ENCODE measurements at regions not wholly inside any gene's neighbourhood (a gene's known extent, or its start where the extent isn't known, plus 50 kb on each side); places are given as distances from the start of the nearest gene placed in this dataset.
A peak's percentile ranks its signal among the peaks of the same experiment; 100 is the strongest.

DNA sequence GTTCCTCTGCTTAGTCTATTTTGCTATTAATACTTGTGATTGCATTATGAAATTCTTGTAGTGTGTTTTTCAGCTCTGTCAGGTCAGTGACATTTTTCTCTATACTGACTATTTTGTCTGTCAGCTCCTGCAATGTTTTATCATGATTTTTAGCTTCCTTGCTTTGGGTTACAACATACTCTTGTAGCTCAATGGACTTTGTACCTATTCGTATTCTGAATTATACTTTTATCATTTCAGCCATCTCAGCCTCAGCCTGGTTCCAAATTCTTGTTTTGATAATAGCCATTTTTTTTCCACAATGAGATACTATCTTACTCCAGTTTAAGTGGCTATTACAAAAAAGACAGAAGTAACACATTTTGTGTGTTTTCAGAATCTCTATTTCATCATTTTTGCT lies 204.2 kb upstream of the ONECUT1 start:
- Histone ChIP-seq H3K4me1 (ENCODE audit: insufficient read depth, low read length) (no peaks in the 10 kb centered on the region), H3K9me3 (ENCODE audit: control insufficient read depth in 1 of 2, low read length in 2 of 2) (no peaks in the 10 kb centered on the region), H3K27me3 (ENCODE audit: insufficient read depth, low read length) (no peaks in the 10 kb centered on the region), H3K27ac (ENCODE audit: low read depth, low read length) (no peak overlapping the region), H3K36me3 (ENCODE audit: insufficient read depth, low read length) (no peaks in the 10 kb centered on the region), H3K4me3 (ENCODE audit: low read length in 2 of 2) (no peak overlapping the region)
- intact Hi-C loops (cut with micrococcal nuclease), result no loop called here
- CTCF ChIA-PET (ENCODE audit: partially characterized antibody), result no interaction called here
- Mint-ChIP-seq H3K9me3 (peaks cover 2 to 46% (median 29%) of the 10 kb centered on the region in 8 donors), H3K4me3 (no peak overlapping the region), H3K27me3 (peaks cover 0 to 4% of the 10 kb centered on the region in 2 donors), H3K36me3 (no peaks in the 10 kb centered on the region), H3K27ac (no peak overlapping the region), H3K4me1 (no peaks in the 10 kb centered on the region)
- POLR2A ChIA-PET (ENCODE audit: partially characterized antibody), result no interaction called here
- DNase-seq, result no peak

GRCh38 chr15:52984507-52984906 lies 194.4 kb upstream of the ONECUT1 start:
- Mint-ChIP-seq H3K4me3 (no peak overlapping the region), H3K36me3 (no peaks in the 10 kb centered on the region), H3K27me3 (peaks cover 2 to 7% of the 10 kb centered on the region in 2 donors), H3K9me3 (no peaks in the 10 kb centered on the region), H3K27ac (no peak overlapping the region), H3K4me1 (peaks cover 3 to 6% (median 5%) of the 10 kb centered on the region in 4 donors)
- Histone ChIP-seq H3K4me3 (ENCODE audit: low read length in 2 of 2) (no peak overlapping the region), H3K27ac (ENCODE audit: low read depth, low read length) (no peak overlapping the region), H3K9me3 (ENCODE audit: control insufficient read depth in 1 of 2, low read length in 2 of 2) (no peaks in the 10 kb centered on the region), H3K27me3 (ENCODE audit: insufficient read depth, low read length) (no peaks in the 10 kb centered on the region), H3K4me1 (ENCODE audit: insufficient read depth, low read length) (no peaks in the 10 kb centered on the region), H3K36me3 (ENCODE audit: insufficient read depth, low read length) (no peaks in the 10 kb centered on the region)
- ChIA-PET POLR2A (ENCODE audit: partially characterized antibody) (no interaction called here), CTCF (ENCODE audit: partially characterized antibody) (no interaction called here)
- intact Hi-C loops (cut with micrococcal nuclease), result no loop called here
- DNase-seq, result no peak

- H3K36me3 Mint-ChIP-seq, result no peaks in the 10 kb centered on the region
- no peaks in the 10 kb centered on the region for H3K27me3 ChIP-seq (ENCODE audit: insufficient read depth, low read length)
- H3K4me3 ChIP-seq (ENCODE audit: low read length in 2 of 2), result no peak overlapping the region
- H3K9me3 ChIP-seq (ENCODE audit: control insufficient read depth in 1 of 2, low read length in 2 of 2), result no peaks in the 10 kb centered on the region
- no peaks in the 10 kb centered on the region for H3K9me3 Mint-ChIP-seq
- H3K27ac ChIP-seq (ENCODE audit: low read depth, low read length), result no peak overlapping the region
- H3K27ac Mint-ChIP-seq, result no peak overlapping the region
- CTCF ChIA-PET (ENCODE audit: partially characterized antibody), result no interaction called here
- intact Hi-C loops (cut with micrococcal nuclease), result no loop called here
- H3K4me1 ChIP-seq (ENCODE audit: insufficient read depth, low read length), result no peaks in the 10 kb centered on the region
- H3K36me3 ChIP-seq (ENCODE audit: insufficient read depth, low read length), result no peaks in the 10 kb centered on the region
- H3K27me3 Mint-ChIP-seq, result peaks cover 2 to 5% of the 10 kb centered on the region in 2 donors
- DNase-seq, result no peak
- POLR2A ChIA-PET (ENCODE audit: partially characterized antibody), result no interaction called here
- peak overlapping the region in 1 of 8 donors; percentile 33 for H3K4me3 Mint-ChIP-seq
- peaks cover 3 to 6% (median 5%) of the 10 kb centered on the region in 4 donors for H3K4me1 Mint-ChIP-seq
Measured at GRCh38 chr15:52980446-52980845, 190.3 kb upstream of the ONECUT1 start.

GRCh38 chr15:52976516-52977075 lies 186.5 kb upstream of the ONECUT1 start:
- peaks cover 3 to 4% of the 10 kb centered on the region in 2 donors for H3K27me3 Mint-ChIP-seq
- peaks cover 3 to 6% (median 5%) of the 10 kb centered on the region in 4 donors for H3K4me1 Mint-ChIP-seq
- no peak for DNase-seq
- no peak overlapping the region for H3K4me3 Mint-ChIP-seq
- CTCF ChIA-PET (ENCODE audit: partially characterized antibody), result no interaction called here
- H3K4me1 ChIP-seq (ENCODE audit: insufficient read depth, low read length), result no peaks in the 10 kb centered on the region
- H3K9me3 ChIP-seq (ENCODE audit: control insufficient read depth in 1 of 2, low read length in 2 of 2), result no peaks in the 10 kb centered on the region
- no peaks in the 10 kb centered on the region for H3K36me3 ChIP-seq (ENCODE audit: insufficient read depth, low read length)
- intact Hi-C loops (cut with micrococcal nuclease), result no loop called here
- H3K27ac ChIP-seq (ENCODE audit: low read depth, low read length), result no peak overlapping the region
- H3K9me3 Mint-ChIP-seq, result no peaks in the 10 kb centered on the region
- no peaks in the 10 kb centered on the region for H3K27me3 ChIP-seq (ENCODE audit: insufficient read depth, low read length)
- POLR2A ChIA-PET (ENCODE audit: partially characterized antibody), result no interaction called here
- H3K27ac Mint-ChIP-seq, result no peak overlapping the region
- no peak overlapping the region for H3K4me3 ChIP-seq (ENCODE audit: low read length in 2 of 2)
- no peaks in the 10 kb centered on the region for H3K36me3 Mint-ChIP-seq

DNA sequence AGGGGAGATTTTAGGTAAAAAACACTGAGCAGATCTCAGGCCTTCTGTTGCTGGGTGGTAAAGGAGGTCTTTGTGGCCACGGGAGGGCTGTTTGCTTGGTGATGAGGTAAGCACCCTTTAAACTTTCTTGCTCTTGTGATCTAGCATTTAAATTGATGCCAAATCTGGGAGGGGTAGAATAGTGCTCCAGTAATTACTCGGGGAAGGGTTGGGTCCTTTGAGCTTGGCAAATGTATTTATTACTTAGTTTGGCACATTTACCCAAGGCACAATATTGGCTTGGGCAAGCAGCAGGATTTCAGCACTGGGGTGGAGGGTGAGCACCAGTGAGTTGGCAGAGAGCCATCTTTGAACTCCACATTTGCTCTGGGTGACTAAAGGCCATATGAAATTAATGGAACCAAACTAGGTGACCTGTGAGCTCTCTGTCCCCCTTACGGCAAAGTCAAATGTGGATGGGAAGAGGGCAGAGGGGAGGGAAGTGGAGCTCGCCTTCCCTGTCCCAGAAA lies 185.9 kb upstream of the ONECUT1 start:
- no peaks in the 10 kb centered on the region for H3K9me3 ChIP-seq (ENCODE audit: control insufficient read depth in 1 of 2, low read length in 2 of 2)
- Mint-ChIP-seq H3K27ac (no peak overlapping the region), H3K27me3 (peaks cover 0 to 3% of the 10 kb centered on the region in 2 donors), H3K9me3 (no peaks in the 10 kb centered on the region), H3K4me1 (peaks cover 0 to 1% (median under 1%) of the 10 kb centered on the region in 4 donors), H3K36me3 (no peaks in the 10 kb centered on the region), H3K4me3 (no peak overlapping the region)
- H3K4me3 ChIP-seq (ENCODE audit: low read length in 2 of 2), result no peak overlapping the region
- H3K27me3 ChIP-seq (ENCODE audit: insufficient read depth, low read length), result no peaks in the 10 kb centered on the region
- no peaks in the 10 kb centered on the region for H3K36me3 ChIP-seq (ENCODE audit: insufficient read depth, low read length)
- ChIA-PET POLR2A (ENCODE audit: partially characterized antibody) (no interaction called here), CTCF (ENCODE audit: partially characterized antibody) (no interaction called here)
- H3K4me1 ChIP-seq (ENCODE audit: insufficient read depth, low read length), result no peaks in the 10 kb centered on the region
- DNase-seq, result no peak
- H3K27ac ChIP-seq (ENCODE audit: low read depth, low read length), result no peak overlapping the region
- intact Hi-C loops (cut with micrococcal nuclease), result no loop called here

- intact Hi-C loops (cut with micrococcal nuclease), result no loop called here
- POLR2A ChIA-PET (ENCODE audit: partially characterized antibody), result no interaction called here
- no peak overlapping the region for H3K4me3 Mint-ChIP-seq
Measured at GRCh38 chr15:52963865-52964264, 173.7 kb upstream of the ONECUT1 start.

DNA sequence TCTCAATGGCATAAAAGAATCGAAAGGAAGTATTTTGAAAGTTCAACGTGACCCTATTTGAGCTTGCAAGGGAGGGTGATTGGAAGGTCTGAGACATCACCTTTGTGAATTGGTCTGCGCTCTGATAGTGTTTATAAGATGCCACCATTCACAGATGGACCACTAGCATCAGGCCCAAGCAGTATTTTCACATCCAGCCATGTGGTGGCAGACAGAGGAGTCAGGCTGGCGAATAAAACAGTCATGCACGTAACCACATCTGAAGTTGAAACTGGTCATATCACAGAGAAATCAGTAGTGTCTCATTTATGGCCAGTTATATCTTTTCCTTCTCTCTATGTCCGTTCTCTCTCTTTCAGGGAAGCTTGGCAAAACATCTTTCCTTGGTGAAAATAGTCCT lies 170.1 kb upstream of the ONECUT1 start:
- Histone ChIP-seq H3K27me3 (ENCODE audit: insufficient read depth, low read length) (no peaks in the 10 kb centered on the region), H3K9me3 (ENCODE audit: control insufficient read depth in 1 of 2, low read length in 2 of 2) (no peaks in the 10 kb centered on the region), H3K4me3 (ENCODE audit: low read length in 2 of 2) (no peak overlapping the region), H3K27ac (ENCODE audit: low read depth, low read length) (no peak overlapping the region), H3K4me1 (ENCODE audit: insufficient read depth, low read length) (no peaks in the 10 kb centered on the region), H3K36me3 (ENCODE audit: insufficient read depth, low read length) (no peaks in the 10 kb centered on the region)
- H3K27ac Mint-ChIP-seq, result no peak overlapping the region
- CTCF ChIA-PET (ENCODE audit: partially characterized antibody), result no interaction called here
- no peak for DNase-seq
- intact Hi-C loops (cut with micrococcal nuclease), result no loop called here
- peaks cover 0 to 5% (median under 1%) of the 10 kb centered on the region in 8 donors for H3K9me3 Mint-ChIP-seq
- no peak overlapping the region for H3K4me3 Mint-ChIP-seq
- H3K36me3 Mint-ChIP-seq, result no peaks in the 10 kb centered on the region
- peaks cover 0 to 6% of the 10 kb centered on the region in 2 donors for H3K27me3 Mint-ChIP-seq
- POLR2A ChIA-PET (ENCODE audit: partially characterized antibody), result no interaction called here
- no peaks in the 10 kb centered on the region for H3K4me1 Mint-ChIP-seq

More at GRCh38 chr15:52963865-52964264, 173.7 kb upstream of the ONECUT1 start:
- Mint-ChIP-seq H3K9me3 (peaks cover 0 to 6% (median under 1%) of the 10 kb centered on the region in 8 donors), H3K4me1 (no peaks in the 10 kb centered on the region), H3K27me3 (peaks cover 0 to 6% of the 10 kb centered on the region in 2 donors), H3K27ac (no peak overlapping the region), H3K36me3 (no peaks in the 10 kb centered on the region)
- no peaks in the 10 kb centered on the region for H3K27me3 ChIP-seq (ENCODE audit: insufficient read depth, low read length)
- no peaks in the 10 kb centered on the region for H3K36me3 ChIP-seq (ENCODE audit: insufficient read depth, low read length)
- H3K9me3 ChIP-seq (ENCODE audit: control insufficient read depth in 1 of 2, low read length in 2 of 2), result no peaks in the 10 kb centered on the region
- H3K27ac ChIP-seq (ENCODE audit: low read depth, low read length), result no peak overlapping the region
- no peaks in the 10 kb centered on the region for H3K4me1 ChIP-seq (ENCODE audit: insufficient read depth, low read length)
- CTCF ChIA-PET (ENCODE audit: partially characterized antibody), result no interaction called here
- no peak overlapping the region for H3K4me3 ChIP-seq (ENCODE audit: low read length in 2 of 2)
- DNase-seq, result no peak

Data from CD4-positive, alpha-beta memory T cell (primary cell).